GM10248 (cell line): ENCODE measurements at regions not wholly inside any gene's neighbourhood (a gene's known extent, or its start where the extent isn't known, plus 50 kb on each side); places are given as distances from the start of the nearest gene placed in this dataset.
A peak's percentile ranks its signal among the peaks of the same experiment; 100 is the strongest.

Experiments
- CTCF ChIA-PET: fragments of 300-600 bp; sonication (Branson Sonifier 250); formaldehyde crosslinking; extraction: SDS; loops from one replicate; lab custom pipeline; 2021; ENCODE audit warnings: antibody characterized with exemption; lab: Yijun Ruan, JAX
- POLR2A ChIA-PET: fragments of 350-650 bp; sonication (Branson Sonifier 250); formaldehyde crosslinking; extraction: SDS; loops from one replicate; lab custom pipeline; 2020; ENCODE audit warnings: antibody characterized with exemption; lab: Yijun Ruan, JAX
- DNase-seq: peaks from one replicate; pipeline ENCODE4 v3.0.0; 2012; ENCODE audit errors: extremely low spot score
- CTCF ChIP-seq: IDR thresholded peaks from 2 replicates; pipeline ENCODE4 v1.5.1; 2012; ENCODE audit warnings: mild to moderate bottlenecking, low read depth; ENCODE audit errors: extremely low read depth, missing control alignments, control extremely low read depth

GRCh38 chr3:189500798-189501495, 130.2 kb upstream of the TP63 start:
- DNase-seq: no peak
- ChIA-PET CTCF (no interaction called here), POLR2A (no interaction called here)
- no peak for TF ChIP-seq CTCF

- ChIA-PET CTCF (interaction anchor here (0.7 to 1.4 kb wide), 3 partner anchors 10 to 28 kb away, joined by 3 to 8 read pairs (median 3); no protein-coding TSS in a partner anchor), POLR2A (no interaction called here)
- no peak for DNase-seq
- no peak for TF ChIP-seq CTCF
Measured at GRCh38 chr3:189502256-189502655, 128.9 kb upstream of the TP63 start.

GRCh38 chr3:189502676-189503257, 128.4 kb upstream of the TP63 start:
- CTCF ChIA-PET: interaction anchor here (0.7 to 1.4 kb wide), 4 partner anchors 9 to 230 kb away, joined by 3 to 8 read pairs (median 3); no protein-coding TSS in a partner anchor

GRCh38 chr3:189507856-189508255, 123.3 kb upstream of the TP63 start:
- ChIA-PET CTCF (interaction anchor here (1.5 kb wide), 1 partner anchor 10 kb away, joined by 4 read pairs; no protein-coding TSS in a partner anchor), POLR2A (no interaction called here)
- no peak for TF ChIP-seq CTCF
- DNase-seq: peak; percentile 17

More at GRCh38 chr3:189502676-189503257, 128.4 kb upstream of the TP63 start:
- POLR2A ChIA-PET: no interaction called here
- TF ChIP-seq CTCF: no peak
- no peak for DNase-seq

GRCh38 chr3:189508784-189509501, 122.2 kb upstream of the TP63 start:
- CTCF ChIA-PET: interaction anchor here (1.0 to 1.5 kb wide), 2 partner anchors 9 to 19 kb away, joined by 3 to 4 read pairs; no protein-coding TSS in a partner anchor
- POLR2A ChIA-PET: no interaction called here
- no peak for TF ChIP-seq CTCF
- no peak for DNase-seq

GRCh38 chr3:189512039-189512438, 119.2 kb upstream of the TP63 start:
- ChIA-PET CTCF (interaction anchor here (0.7 to 2.9 kb wide), 31 partner anchors 10 to 438 kb away, joined by 3 to 14 read pairs (median 4); no protein-coding TSS in a partner anchor), POLR2A (no interaction called here)
- DNase-seq: peak; percentile 35
- TF ChIP-seq CTCF: peak; percentile 14
